Small intestine (tissue), 7 donors: ENCODE measurements at regions not wholly inside any gene's neighbourhood (a gene's known extent, or its start where the extent isn't known, plus 50 kb on each side); places are given as distances from the start of the nearest gene placed in this dataset.
"Not testable (repeated sequence)": the region's sequence is repeated elsewhere in the genome, so short reads cannot be mapped to it uniquely, and the experiment has no call there.

Experiments
- DNase-seq, 2 donors: peaks; one replicate each; pipeline versions ENCODE4 v3.0.0 to v3.0.0-alpha.2; 2013
- FAIRE-seq: peaks from 2 replicates; lab custom pipeline; 2012; peaks lifted over from hg19 to GRCh38; lab: Jason Lieb, UNC
- H3K27ac ChIP-seq, 3 donors: one replicate each; pipeline ENCODE4 v1.5.1; 2013; ENCODE audit warnings: low read length in 2 of 3, mild to moderate bottlenecking in 2 of 3, control low read depth in 1 of 3, inconsistent platforms in 1 of 3, low read depth in 1 of 3, moderate library complexity in 1 of 3
- H3K27me3 ChIP-seq, 3 donors: one replicate each; pipeline ENCODE4 v1.6.1; 2013; ENCODE audit warnings: low read length in 3 of 3, inconsistent platforms in 1 of 3; ENCODE audit not compliant: control insufficient read depth in 3 of 3, insufficient read depth in 3 of 3
- H3K36me3 ChIP-seq, 3 donors: one replicate each; pipeline ENCODE4 v1.6.1; 2013; ENCODE audit warnings: low read length in 3 of 3, inconsistent platforms in 1 of 3, low read depth in 1 of 3, mild to moderate bottlenecking in 1 of 3, moderate library complexity in 1 of 3; ENCODE audit not compliant: control insufficient read depth in 3 of 3, insufficient read depth in 2 of 3
- H3K4me1 ChIP-seq, 3 donors: one replicate each; pipeline ENCODE4 v1.6.1; 2013; ENCODE audit warnings: low read length in 2 of 3, inconsistent platforms in 1 of 3, low read depth in 1 of 3, mild to moderate bottlenecking in 1 of 3, moderate library complexity in 1 of 3; ENCODE audit not compliant: control insufficient read depth in 3 of 3, insufficient read depth in 2 of 3
- H3K4me3 ChIP-seq, 3 donors: one replicate each; pipeline ENCODE4 v1.5.1; 2013; ENCODE audit warnings: low read length in 3 of 3, control low read depth in 1 of 3, inconsistent platforms in 1 of 3, low read depth in 1 of 3, mild to moderate bottlenecking in 1 of 3, moderate library complexity in 1 of 3
- H3K9me3 ChIP-seq, 2 donors: one replicate each; pipeline ENCODE4 v1.6.1; 2013; ENCODE audit warnings: low read depth in 1 of 2, low read length in 1 of 2; ENCODE audit not compliant: control insufficient read depth in 2 of 2, insufficient read depth in 1 of 2
- WGBS, 3 donors: extraction: QIAGEN DNeasy Blood & Tissue Kit; methylation state at CpG; one replicate each; pipeline ENCODE4 v1.1.7; 2013; 5-methylcytosine and 5-hydroxymethylcytosine counted together
- donor health status: healthy with polysubstance abuse.
- donor health status: control.
- donor health status: control.
- donor health status: Bipolar disorder and iron deficiency.
- donor health status: healthy.

- Histone ChIP-seq H3K36me3 (no peaks in the 10 kb centered on the region), H3K4me1 (no peaks in the 10 kb centered on the region), H3K27ac (no peak overlapping the region), H3K27me3 (no peaks in the 10 kb centered on the region), H3K4me3 (no peak overlapping the region), H3K9me3 (no peaks in the 10 kb centered on the region)
- no peak for FAIRE-seq
- WGBS, 3 donors, result 56 to 89% (median 89%) methylated on average over 3 of the region's 3 CpGs
- DNase-seq, result no peak
These were observed 76.1 kb upstream of the ETAA1 start for GRCh38 chr2:67320861-67321587.

- Histone ChIP-seq H3K36me3 (no peaks in the 10 kb centered on the region), H3K4me3 (no peak overlapping the region), H3K27ac (no peak overlapping the region), H3K4me1 (no peaks in the 10 kb centered on the region), H3K9me3 (no peaks in the 10 kb centered on the region), H3K27me3 (peaks cover 0 to 1% (median 0%) of the 10 kb centered on the region in 3 donors)
- WGBS, 3 donors, result 85 to 95% (median 92%) methylated on average over 3 of the region's 3 CpGs
- FAIRE-seq (no peak), DNase-seq (no peak)
These were observed 75.6 kb upstream of the ETAA1 start for GRCh38 chr2:67321588-67321903.

- FAIRE-seq (no peak), DNase-seq (peak; percentile 6 to 46)
- WGBS, 3 donors, result 33 to 63% (median 33%) methylated on average over 3 of the region's 3 CpGs
- no peak overlapping the region for H3K27ac ChIP-seq
- H3K4me3 ChIP-seq, result no peak overlapping the region
- no peaks in the 10 kb centered on the region for H3K4me1 ChIP-seq
- H3K36me3 ChIP-seq, result no peaks in the 10 kb centered on the region
- peaks cover 0 to 2% (median 0%) of the 10 kb centered on the region in 3 donors for H3K27me3 ChIP-seq
- H3K9me3 ChIP-seq, result no peaks in the 10 kb centered on the region
These were observed 74.7 kb upstream of the ETAA1 start for GRCh38 chr2:67322353-67323001.

- 18 to 50% (median 28%) methylated on average over 4 of the region's 4 CpGs for WGBS, 3 donors
- DNase-seq (no peak), FAIRE-seq (no peak)
- Histone ChIP-seq H3K27me3 (peaks cover 0 to 2% (median 0%) of the 10 kb centered on the region in 3 donors), H3K9me3 (no peaks in the 10 kb centered on the region), H3K27ac (no peak overlapping the region), H3K4me3 (no peak overlapping the region), H3K36me3 (no peaks in the 10 kb centered on the region), H3K4me1 (no peaks in the 10 kb centered on the region)
These were observed 73.7 kb upstream of the ETAA1 start for GRCh38 chr2:67323209-67323991.

GRCh38 chr2:67329513-67329912 lies 67.6 kb upstream of the ETAA1 start:
- Histone ChIP-seq H3K27me3 (peaks cover 0 to 2% (median 0%) of the 10 kb centered on the region in 3 donors), H3K4me3 (no peak overlapping the region), H3K36me3 (no peaks in the 10 kb centered on the region), H3K27ac (no peak overlapping the region), H3K4me1 (no peaks in the 10 kb centered on the region), H3K9me3 (no peaks in the 10 kb centered on the region)
- FAIRE-seq (no peak), DNase-seq (no peak)

GRCh38 chr2:67329951-67330350 lies 67.2 kb upstream of the ETAA1 start:
- no peaks in the 10 kb centered on the region for H3K9me3 ChIP-seq
- no peaks in the 10 kb centered on the region for H3K36me3 ChIP-seq
- no peak for DNase-seq
- no peak overlapping the region for H3K27ac ChIP-seq
- H3K4me1 ChIP-seq, result no peaks in the 10 kb centered on the region
- no peak overlapping the region for H3K4me3 ChIP-seq
- peaks cover 0 to 2% (median 0%) of the 10 kb centered on the region in 3 donors for H3K27me3 ChIP-seq
- no peak for FAIRE-seq

GRCh38 chr2:67331419-67332086 lies 65.6 kb upstream of the ETAA1 start:
- not testable (repeated sequence) for H3K27ac ChIP-seq, H3K4me3 ChIP-seq, H3K27me3 ChIP-seq, H3K36me3 ChIP-seq, FAIRE-seq, H3K4me1 ChIP-seq, H3K9me3 ChIP-seq, DNase-seq
- WGBS, 3 donors, result 86 to 91% (median 87%) methylated on average over 9 of the region's 9 CpGs

GRCh38 chr2:67337903-67338302 lies 59.2 kb upstream of the ETAA1 start:
- no peak overlapping the region for H3K27ac ChIP-seq
- H3K4me3 ChIP-seq, result no peak overlapping the region
- H3K36me3 ChIP-seq, result no peaks in the 10 kb centered on the region
- H3K4me1 ChIP-seq, result no peaks in the 10 kb centered on the region
- no peaks in the 10 kb centered on the region for H3K9me3 ChIP-seq
- 64 to 84% (median 66%) methylated on average over 2 of the region's 2 CpGs for WGBS, 3 donors
- DNase-seq (no peak), FAIRE-seq (no peak)
- H3K27me3 ChIP-seq, result peaks cover 0 to 2% (median 0%) of the 10 kb centered on the region in 3 donors
